ENCODE measurements at regions not wholly inside any gene's neighbourhood (a gene's known extent, or its start where the extent isn't known, plus 50 kb on each side); places are given as distances from the start of the nearest gene placed in this dataset.

DNA sequence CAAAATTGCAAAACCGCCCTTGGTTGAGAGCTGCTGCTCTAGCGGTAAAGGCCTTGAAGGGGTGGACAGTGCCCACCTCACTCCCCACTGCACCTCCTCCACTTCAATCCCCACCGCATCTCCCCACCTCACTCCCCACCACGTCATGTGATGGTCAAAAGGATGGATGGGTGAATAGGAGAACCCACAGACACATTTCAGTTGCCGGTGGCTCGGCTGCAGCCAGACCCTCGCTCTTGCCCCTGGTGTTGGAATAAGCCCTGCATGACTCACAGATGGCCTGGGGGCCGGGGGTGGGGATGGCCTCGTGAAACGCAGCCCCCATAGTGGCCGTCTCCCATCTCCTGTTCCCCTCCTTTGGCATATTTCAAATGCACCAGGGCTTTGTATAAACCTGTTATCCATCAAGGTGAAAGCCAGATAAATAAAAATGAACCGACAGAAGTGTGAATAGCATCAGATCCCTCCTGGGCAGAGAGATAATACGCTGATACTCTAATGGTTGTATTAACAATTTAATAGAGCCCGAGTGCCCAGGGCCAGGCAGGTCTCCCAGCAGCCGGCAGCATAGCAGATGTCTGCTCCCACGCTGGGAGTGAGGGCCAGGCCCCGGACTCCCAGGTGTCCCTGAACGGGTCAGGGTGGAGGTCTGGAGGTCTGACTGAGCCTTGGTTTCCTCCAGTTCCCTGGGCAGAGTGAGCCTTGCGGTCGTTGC, 300.3 kb downstream of the NPHP4 start:
- TF ChIP-seq EP300 (IDR thresholded peaks at IDR 0.05; ENCODE audit: low read depth) (no peak), CTCF (IDR thresholded peaks at IDR 0.05) (no peak), POLR2A (IDR thresholded peaks at IDR 0.05) (no peak), POLR2AphosphoS5 (IDR thresholded peaks at IDR 0.05) (no peak)
- DNase-seq = no peak
- no peaks in the 10 kb centered on the region for H3K36me3 ChIP-seq
- H3K9me3 ChIP-seq = no peaks in the 10 kb centered on the region
- WGBS, 2 donors (ENCODE audit: low coverage in 1 of 2) = 67 to 74% methylated on average over 6 to 19 of the region's 20 CpGs
- no peak overlapping the region for H3K27ac ChIP-seq
- peaks cover 8% of the 10 kb centered on the region for H3K27me3 ChIP-seq
- in situ Hi-C loops (cut with MboI; ENCODE audit: low pct_ligation_motif_present in 1 of 4, low pct_unique_long_range_greater_than_20kb in 1 of 4, low sequenced_read_pairs in 3 of 4) = no loop called here
- intact Hi-C loops (cut with DNase I; ENCODE audit: low total_unique reads) = no loop called here
- H3K4me1 ChIP-seq = peaks cover 0 to 17% (median 0%) of the 10 kb centered on the region in 4 donors
- no peak overlapping the region for H3K4me3 ChIP-seq

GRCh38 chr1:5690898-5691297, 301.3 kb downstream of the NPHP4 start:
- intact Hi-C loops (cut with DNase I; ENCODE audit: low total_unique reads) (no loop called here), in situ Hi-C loops (cut with MboI; ENCODE audit: low pct_ligation_motif_present in 1 of 4, low pct_unique_long_range_greater_than_20kb in 1 of 4, low sequenced_read_pairs in 3 of 4) (no loop called here)
- Histone ChIP-seq H3K27ac (no peak overlapping the region), H3K27me3 (peaks cover 8% of the 10 kb centered on the region), H3K4me1 (peaks cover 0 to 17% (median 0%) of the 10 kb centered on the region in 4 donors), H3K36me3 (no peaks in the 10 kb centered on the region), H3K4me3 (no peak overlapping the region), H3K9me3 (no peaks in the 10 kb centered on the region)
- peak; percentile 35 for DNase-seq
- TF ChIP-seq CTCF (IDR thresholded peaks at IDR 0.05) (no peak), POLR2A (IDR thresholded peaks at IDR 0.05) (no peak), POLR2AphosphoS5 (IDR thresholded peaks at IDR 0.05) (no peak), EP300 (IDR thresholded peaks at IDR 0.05; ENCODE audit: low read depth) (no peak)
- WGBS, 2 donors (ENCODE audit: low coverage in 1 of 2) = 59% methylated on average over 13 of the region's 13 CpGs; no CpG with 5 or more reads in 1 of the 2 donors

- peaks cover 0 to 17% (median 0%) of the 10 kb centered on the region in 4 donors for H3K4me1 ChIP-seq
- H3K9me3 ChIP-seq = no peaks in the 10 kb centered on the region
These were observed 301.9 kb downstream of the NPHP4 start for GRCh38 chr1:5690291-5690690.

More at GRCh38 chr1:5690291-5690690, 301.9 kb downstream of the NPHP4 start:
- no peak for DNase-seq
- in situ Hi-C loops (cut with MboI; ENCODE audit: low pct_ligation_motif_present in 1 of 4, low pct_unique_long_range_greater_than_20kb in 1 of 4, low sequenced_read_pairs in 3 of 4) (no loop called here), intact Hi-C loops (cut with DNase I; ENCODE audit: low total_unique reads) (no loop called here)
- Histone ChIP-seq H3K27me3 (peaks cover 8% of the 10 kb centered on the region), H3K36me3 (no peaks in the 10 kb centered on the region), H3K4me3 (no peak overlapping the region), H3K27ac (no peak overlapping the region)
- TF ChIP-seq POLR2A (IDR thresholded peaks at IDR 0.05) (no peak), POLR2AphosphoS5 (IDR thresholded peaks at IDR 0.05) (no peak), EP300 (IDR thresholded peaks at IDR 0.05; ENCODE audit: low read depth) (no peak), CTCF (IDR thresholded peaks at IDR 0.05) (no peak)
- 75 to 79% methylated on average over 2 to 3 of the region's 3 CpGs for WGBS, 2 donors (ENCODE audit: low coverage in 1 of 2)
